C4-2B (cell line): ENCODE measurements at regions not wholly inside any gene's neighbourhood (a gene's known extent, or its start where the extent isn't known, plus 50 kb on each side); places are given as distances from the start of the nearest gene placed in this dataset.

Source experiments
- H3K27ac ChIP-seq: fragments of 450-650 bp; 2 replicates; pipeline ENCODE4 v1.5.1; 2017
- CTCF ChIP-seq: fragments of 450-650 bp; conservative IDR thresholded peaks from 2 replicates; pipeline ENCODE4 v1.5.1; 2017; ENCODE audit warnings: mild to moderate bottlenecking
- ZFX ChIP-seq: fragments of 450-650 bp; IDR thresholded peaks from 2 replicates; pipeline ENCODE4 v1.6.1; 2017

GRCh38 chr3:44048949-44049348 is 192.7 kb upstream of the TOPAZ1 start:
- H3K27ac ChIP-seq = no peak overlapping the region
- TF ChIP-seq CTCF (no peak), ZFX (no peak)

- no peak overlapping the region for H3K27ac ChIP-seq
- TF ChIP-seq ZFX = no peak
- TF ChIP-seq CTCF = no peak
These were observed 191.6 kb upstream of the TOPAZ1 start for GRCh38 chr3:44050101-44050500.

- TF ChIP-seq ZFX (no peak), CTCF (no peak)
- no peak overlapping the region for H3K27ac ChIP-seq
These were observed 190.8 kb upstream of the TOPAZ1 start for GRCh38 chr3:44050867-44051266.

- no peak for TF ChIP-seq CTCF
- no peak for TF ChIP-seq ZFX
- H3K27ac ChIP-seq = no peak overlapping the region
These were observed 185.7 kb upstream of the TOPAZ1 start for GRCh38 chr3:44055951-44056350.

GRCh38 chr3:44056446-44057240 is 185.0 kb upstream of the TOPAZ1 start:
- H3K27ac ChIP-seq = no peak overlapping the region
- TF ChIP-seq CTCF (no peak), ZFX (no peak)

GRCh38 chr3:44058022-44058867 is 183.4 kb upstream of the TOPAZ1 start:
- TF ChIP-seq ZFX = no peak
- no peak overlapping the region for H3K27ac ChIP-seq

- no peak overlapping the region for H3K27ac ChIP-seq
- TF ChIP-seq CTCF (no peak), ZFX (no peak)
These were observed 182.8 kb upstream of the TOPAZ1 start for GRCh38 chr3:44058868-44059203.
